Suprapubic skin (tissue), 3 donors: ENCODE measurements at regions not wholly inside any gene's neighbourhood (a gene's known extent, or its start where the extent isn't known, plus 50 kb on each side); places are given as distances from the start of the nearest gene placed in this dataset.

ENCODE experiments used
- POLR2AphosphoS5 ChIP-seq, 3 donors: sonication (generic); formaldehyde crosslinking; IDR thresholded peaks; one replicate each; pipeline ENCODE4 v1.6.1; 2017; ENCODE audit warnings: antibody characterized with exemption in 3 of 3
- TF ChIP-seq, protein P1 (sequence below), 2 donors: fragments of 200-600 bp in 1 of 2; fragments of 450-650 bp in 1 of 2; sonication (generic) in 1 of 2; IDR thresholded peaks; one replicate each; pipeline ENCODE4 v1.5.1; 2016 to 2019; ENCODE audit warnings: antibody characterized with exemption in 2 of 2, mild to moderate bottlenecking in 1 of 2, moderate library complexity in 1 of 2

DNA sequence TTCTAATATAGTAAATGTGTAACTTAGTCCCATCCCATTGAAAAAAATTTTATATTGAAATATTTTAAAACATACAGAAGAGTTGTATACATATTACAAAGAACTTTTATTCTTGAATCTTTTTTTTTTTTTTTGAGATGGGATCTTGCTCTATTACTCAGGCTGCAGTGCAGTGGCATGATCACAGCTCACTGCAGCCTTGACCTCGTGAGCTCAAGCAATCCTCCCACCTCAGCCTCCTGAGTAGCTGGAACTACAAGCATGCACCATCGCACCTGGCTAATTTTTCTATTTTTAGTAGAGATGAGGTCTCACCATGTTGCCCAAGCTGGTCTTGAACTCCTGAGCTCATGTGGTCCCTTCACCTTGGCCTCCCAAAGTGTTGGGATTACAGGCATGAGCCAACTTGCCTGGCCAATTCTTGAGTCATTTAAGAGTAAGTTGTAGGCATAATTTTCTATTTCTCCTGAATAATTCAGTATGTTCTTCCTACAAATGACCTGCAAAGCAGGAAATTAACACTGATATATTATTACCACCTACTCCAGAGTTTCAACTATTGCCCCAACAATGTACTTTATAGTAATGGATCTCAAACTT, 153.0 kb upstream of the BMP4 start:
- TF ChIP-seq, protein P1, sequence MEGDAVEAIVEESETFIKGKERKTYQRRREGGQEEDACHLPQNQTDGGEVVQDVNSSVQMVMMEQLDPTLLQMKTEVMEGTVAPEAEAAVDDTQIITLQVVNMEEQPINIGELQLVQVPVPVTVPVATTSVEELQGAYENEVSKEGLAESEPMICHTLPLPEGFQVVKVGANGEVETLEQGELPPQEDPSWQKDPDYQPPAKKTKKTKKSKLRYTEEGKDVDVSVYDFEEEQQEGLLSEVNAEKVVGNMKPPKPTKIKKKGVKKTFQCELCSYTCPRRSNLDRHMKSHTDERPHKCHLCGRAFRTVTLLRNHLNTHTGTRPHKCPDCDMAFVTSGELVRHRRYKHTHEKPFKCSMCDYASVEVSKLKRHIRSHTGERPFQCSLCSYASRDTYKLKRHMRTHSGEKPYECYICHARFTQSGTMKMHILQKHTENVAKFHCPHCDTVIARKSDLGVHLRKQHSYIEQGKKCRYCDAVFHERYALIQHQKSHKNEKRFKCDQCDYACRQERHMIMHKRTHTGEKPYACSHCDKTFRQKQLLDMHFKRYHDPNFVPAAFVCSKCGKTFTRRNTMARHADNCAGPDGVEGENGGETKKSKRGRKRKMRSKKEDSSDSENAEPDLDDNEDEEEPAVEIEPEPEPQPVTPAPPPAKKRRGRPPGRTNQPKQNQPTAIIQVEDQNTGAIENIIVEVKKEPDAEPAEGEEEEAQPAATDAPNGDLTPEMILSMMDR (IDR thresholded peaks at IDR 0.05) = no peak
- TF ChIP-seq POLR2AphosphoS5 (IDR thresholded peaks at IDR 0.05) = no peak
